ENCODE measurements at regions not wholly inside any gene's neighbourhood (a gene's known extent, or its start where the extent isn't known, plus 50 kb on each side); places are given as distances from the start of the nearest gene placed in this dataset.
"Not testable (repeated sequence)": the region's sequence is repeated elsewhere in the genome, so short reads cannot be mapped to it uniquely, and the experiment has no call there.

DNA sequence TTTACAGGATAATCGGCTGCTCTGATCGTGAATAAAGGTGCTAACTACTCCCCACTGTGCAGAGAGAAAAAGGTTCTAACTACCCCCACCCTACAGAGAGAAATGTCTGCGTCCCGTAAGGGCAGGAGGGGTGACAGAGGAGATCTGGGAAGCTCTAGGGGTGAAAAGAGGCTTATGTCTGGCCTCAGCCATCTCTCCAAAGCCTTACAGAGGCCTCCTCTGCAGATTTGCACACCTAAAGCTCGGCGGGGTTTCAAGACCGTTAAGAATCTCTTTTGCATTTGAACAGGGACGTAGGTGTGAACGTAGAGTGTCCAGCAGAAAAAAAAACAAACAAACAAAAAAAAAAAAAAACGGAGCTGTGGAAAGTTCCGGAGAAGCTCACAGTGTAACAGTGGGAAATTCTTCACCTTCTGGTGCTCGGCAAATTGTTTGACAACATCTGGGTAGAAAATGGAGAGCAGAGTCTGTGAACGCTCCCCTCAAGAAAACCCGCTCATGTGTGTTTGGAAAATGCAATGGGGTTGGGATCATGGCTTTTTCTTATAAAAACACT, 161.0 kb downstream of the SHOX start:
- no peak for DNase-seq

DNA sequence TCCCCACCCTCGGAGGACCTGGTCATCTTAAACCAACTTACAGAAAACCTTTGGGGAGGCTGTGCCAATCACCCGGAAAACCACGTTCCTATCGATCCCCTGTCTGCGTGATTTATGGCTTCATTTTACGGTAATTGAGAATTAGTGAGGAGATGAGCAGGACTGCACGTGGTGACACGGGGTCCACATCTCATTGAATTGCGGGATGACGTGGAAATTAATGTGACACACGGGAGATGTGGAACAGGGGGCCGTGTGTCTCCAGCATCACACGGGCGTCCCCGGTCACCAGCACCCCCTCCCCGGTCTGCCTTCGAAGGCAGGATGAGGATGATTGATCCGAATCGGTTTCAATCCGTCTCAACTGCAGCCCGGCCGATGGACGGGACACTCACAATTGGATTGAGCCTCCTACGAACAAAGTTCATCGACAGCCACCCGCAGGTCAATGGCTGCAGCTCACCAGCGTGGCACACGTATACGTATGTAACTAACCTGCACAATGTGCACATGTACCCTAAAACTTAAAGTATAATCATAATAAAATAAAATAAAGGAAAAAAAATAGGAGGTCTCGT, 160.3 kb downstream of the SHOX start:
- no peak for DNase-seq

DNA sequence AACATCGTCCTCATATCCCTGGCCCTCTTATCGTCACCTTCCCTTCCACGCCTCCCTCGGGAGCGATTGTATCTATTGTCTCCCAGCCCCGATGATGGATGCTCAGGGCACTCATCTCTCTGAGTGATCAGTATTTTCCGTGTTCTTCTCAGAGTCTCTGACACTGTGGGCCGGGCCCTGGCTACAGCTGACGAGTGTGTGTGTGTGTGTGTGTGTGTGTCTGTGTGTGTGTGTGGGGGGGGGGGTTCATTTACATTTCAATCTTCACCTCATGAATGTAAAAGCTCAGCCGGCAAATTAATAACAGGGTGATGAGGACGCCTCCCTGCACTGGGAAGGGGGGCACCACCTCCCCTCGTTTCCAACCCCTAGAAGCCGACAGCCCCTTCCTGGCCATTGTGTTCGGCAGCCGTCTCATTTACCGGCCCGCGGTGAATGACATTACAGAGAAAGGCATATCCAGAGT, 159.5 kb downstream of the SHOX start:
- DNase-seq: no peak

DNA sequence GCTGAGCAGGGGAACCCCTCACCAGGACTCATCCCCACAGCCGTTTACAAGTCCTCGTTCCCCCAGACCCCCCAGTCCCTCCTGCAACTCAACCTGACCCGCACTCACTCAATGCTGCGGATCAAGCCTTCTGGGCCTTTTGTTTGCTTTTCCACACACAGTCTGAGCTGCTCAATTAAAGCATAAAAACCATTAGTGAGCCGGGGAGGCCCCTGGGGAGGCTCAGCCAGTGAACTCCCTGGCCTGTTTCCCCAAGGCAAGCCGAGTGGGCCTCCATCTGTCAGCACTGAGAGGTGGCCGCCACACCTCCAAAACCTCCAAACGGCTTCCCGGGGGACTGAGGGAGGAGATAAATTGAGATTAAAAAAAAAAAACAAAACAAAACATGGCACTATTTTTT, 158.5 kb downstream of the SHOX start:
- no peak for DNase-seq

DNA sequence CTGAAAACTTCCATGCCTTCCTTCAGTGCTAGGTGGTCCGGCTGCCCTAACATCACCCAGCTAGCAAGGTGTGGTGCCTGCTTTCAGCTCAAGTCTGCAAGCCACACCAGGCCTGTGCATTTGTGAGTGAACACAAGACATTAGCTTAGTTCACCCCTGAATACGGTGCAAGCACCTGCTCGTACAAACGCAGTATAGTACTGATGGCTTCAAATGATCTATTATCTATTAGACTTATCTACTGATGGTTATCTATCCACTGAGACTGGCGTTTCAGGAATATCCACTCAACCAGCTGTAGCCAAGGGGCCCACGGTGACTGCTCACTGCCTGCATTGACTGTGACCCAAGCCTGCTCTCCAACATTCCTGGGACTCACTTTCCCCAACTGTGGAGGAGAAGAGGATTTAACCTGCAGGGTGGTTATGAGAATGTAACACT, 155.9 kb downstream of the SHOX start:
- DNase-seq: no peak

DNA sequence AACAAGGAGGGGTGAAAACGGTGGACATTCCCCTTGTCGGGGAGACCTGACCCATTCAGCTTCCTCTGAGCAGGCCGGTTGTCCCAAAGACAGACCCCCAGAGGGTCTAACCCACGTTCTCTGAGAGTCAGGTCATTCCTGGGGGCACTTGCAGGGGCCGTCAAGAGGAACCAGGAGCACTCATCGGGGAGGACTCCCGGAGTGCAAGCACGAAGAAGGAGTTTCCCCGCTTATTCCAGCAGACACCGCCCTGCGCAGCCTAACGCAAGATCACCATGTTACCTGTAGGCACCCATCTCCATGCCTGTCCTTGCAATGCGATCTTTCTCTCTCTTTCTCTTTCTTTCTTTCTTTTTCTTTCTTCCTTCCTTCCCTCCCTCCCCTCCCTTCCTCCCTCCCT, 154.2 kb downstream of the SHOX start:
- no peak for DNase-seq

DNA sequence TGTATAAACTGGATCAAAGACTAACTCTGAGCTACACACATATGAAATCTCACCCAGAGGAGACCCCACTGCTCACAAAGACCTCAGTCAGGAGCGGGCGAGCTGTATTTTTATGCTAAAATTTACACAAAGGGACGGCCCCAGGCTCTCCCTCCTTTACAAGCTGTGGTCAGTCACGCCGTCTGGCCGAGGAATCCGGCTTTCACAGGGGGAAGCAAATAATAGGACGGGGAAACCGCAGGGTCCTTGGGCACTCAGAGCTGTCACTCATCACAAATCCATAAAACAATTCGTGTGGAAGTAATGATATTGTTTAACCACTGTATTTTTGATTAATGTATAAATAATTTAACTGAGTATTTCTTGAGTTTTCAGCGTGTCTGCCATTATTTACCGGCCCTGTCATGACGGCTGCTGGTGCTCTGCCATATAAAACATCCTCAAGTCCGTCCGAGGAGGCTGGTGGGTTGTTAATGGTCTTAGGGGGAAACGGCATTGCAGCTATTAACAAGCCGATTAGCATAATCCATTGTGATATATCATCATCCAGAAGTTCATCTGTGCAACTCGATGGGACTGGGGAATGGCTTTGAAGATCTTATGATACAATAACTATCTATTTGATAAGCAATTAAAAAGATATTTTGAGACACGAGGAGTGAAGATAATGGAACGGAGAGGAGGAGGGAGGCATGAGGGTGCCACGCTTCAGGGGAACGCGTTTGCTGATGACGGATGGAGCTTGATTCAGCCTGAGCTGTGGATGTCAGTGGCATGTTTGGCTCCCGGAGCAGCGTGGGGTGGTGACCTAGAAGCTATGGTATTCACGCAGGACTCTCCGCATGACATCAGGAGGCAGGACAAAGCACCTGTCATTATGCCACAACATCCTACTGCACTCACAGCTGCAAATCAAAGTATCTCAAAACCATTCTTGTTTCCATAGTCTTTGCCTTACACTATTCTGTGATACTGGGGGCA, 150.9 kb downstream of the SHOX start:
- DNase-seq: no peak

DNA sequence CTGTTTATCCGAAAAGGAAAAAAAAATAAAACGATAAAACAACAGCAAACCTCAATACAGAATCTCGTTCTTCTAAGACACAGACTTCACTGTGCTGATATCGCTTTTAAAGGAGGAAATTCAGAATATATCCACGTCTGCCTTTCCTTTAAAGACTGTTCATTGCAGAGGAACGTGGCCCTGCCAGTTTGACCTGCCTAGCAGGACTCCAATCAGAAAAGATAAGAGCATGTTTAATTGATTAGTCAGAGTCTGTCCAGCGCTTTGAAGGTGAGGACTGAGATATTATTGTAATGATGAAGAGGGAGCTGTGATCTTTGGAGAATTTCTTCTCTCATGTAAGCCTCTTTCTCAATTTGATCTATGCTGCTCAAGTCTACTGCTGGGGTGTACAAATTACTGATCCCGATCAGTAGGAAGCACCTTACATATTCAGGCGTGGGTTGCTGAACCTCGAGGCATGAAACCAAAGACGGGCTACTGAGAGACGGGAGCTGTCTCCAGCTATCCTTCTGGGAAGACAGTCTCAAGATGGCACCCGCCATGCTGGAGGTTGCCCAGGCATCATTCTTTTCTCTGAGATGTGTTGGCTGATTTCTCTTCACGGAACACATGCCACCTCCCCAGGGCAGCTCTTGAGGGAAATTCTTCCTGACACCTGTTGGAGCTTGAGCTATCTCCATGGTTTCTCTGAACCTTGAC, 146.1 kb downstream of the SHOX start:
- DNase-seq: no peak

DNA sequence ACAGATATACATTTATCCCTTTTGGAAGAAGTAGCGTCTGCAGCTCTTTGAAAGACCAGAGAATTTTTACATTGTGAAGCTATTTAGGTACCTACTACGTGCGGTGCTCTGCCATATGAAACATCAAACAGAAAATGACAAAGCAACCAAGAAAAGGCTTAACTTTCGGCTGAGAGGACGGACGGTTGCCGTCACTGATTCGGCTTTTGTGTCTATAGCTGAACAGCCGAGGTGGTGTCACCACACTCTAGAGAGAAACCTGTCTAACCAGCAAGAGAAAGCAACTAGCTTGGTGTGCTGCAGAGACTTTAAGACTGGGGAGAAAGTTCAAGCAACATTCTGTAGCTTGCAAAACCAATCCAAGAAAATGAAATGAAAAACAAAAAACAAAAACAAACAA, 145.5 kb downstream of the SHOX start:
- DNase-seq: no peak

DNA sequence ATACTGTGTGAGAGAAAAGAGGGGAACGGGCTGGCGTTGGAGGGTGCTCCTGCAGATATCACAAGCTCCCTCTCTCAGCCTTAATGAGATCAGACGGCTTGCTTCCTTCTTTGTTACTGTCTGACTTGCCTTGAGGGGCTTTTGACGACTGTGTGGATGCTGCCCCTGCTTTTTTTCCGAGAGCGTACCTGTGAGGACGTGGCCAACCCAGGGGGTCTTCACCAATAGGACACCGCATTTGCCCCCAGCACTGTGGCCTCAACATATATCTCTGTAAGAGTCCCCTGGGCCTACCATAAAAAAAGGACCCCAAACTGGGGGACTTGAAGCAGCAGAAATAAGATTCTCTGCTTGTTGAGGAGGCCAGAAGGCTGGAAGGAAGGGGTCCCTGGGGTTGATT, 143.9 kb downstream of the SHOX start:
- no peak for DNase-seq

DNA sequence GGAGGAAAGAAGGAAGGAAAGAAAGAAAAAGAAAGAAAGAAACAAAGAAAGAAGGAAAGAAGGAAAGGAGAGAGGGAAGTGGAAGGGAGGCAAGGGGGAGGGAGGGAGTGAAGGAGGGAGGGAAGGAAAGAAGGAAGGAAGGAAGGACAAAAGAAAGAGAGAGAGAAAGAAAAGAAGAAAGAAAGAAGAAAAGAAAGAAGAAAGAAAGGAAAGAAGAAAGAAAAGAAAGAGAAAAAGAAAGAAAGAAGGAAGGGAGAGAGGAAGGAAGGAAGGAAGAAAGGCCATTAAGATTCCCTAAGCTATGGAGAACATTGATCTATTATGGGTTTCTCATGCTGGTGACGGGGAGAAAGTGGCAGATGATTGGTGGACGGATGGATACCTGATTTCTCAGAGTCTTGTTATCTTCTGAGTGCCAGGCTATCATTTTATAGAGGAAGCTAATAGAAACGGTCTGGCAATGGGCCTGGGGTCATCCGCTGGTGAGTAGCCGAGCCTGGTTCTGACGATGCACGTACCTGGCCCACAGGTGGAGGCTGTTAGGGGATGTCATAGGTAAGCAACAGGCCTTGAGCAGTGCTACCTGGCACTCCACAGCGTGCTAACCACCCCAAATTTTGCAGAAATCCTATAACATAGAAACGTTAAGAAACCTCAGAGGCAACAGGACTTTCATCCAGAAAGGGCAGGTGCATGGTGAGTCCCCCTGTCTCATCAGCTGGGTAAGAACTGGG, 142.9 kb downstream of the SHOX start:
- DNase-seq: no peak

DNA sequence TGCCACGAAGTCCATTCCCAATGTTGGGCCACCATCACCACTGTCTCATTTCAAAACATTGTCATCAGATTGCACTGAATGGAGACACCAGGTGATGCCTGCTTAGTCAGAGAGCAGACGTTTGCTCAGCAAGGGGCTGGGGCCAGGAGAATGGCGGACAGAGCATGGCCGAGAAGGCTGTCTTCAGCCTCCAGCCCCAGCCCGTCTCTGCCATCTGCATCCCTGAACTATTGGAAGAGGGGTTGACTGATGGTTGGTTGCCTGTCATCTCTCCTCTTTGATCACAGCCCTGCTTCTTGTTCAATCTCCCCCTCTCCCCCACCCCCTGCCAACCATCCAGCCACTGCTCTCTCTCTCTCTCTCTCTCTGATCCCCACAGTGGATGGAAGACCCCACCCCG, 140.9 kb downstream of the SHOX start:
- DNase-seq: no peak

DNA sequence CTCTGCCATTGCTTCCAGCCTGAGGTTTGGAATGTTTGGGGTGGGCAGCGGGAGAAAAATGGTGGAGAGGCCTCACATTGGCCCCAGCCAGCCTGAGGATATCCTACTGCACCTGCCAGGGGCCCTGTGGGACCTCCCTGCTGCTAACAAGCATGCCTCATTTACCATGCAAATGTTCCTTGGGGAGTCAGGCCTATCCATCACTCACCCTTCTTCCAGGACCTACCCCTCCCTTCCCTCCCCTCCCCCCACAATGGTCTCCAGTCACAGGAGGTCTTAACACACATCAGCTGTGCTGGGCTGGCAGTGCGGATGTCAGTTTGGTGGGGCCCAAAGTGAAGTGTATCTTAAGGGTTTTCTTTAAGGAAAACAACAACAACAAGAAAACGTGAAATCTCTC, 139.2 kb downstream of the SHOX start:
- DNase-seq: no peak

DNA sequence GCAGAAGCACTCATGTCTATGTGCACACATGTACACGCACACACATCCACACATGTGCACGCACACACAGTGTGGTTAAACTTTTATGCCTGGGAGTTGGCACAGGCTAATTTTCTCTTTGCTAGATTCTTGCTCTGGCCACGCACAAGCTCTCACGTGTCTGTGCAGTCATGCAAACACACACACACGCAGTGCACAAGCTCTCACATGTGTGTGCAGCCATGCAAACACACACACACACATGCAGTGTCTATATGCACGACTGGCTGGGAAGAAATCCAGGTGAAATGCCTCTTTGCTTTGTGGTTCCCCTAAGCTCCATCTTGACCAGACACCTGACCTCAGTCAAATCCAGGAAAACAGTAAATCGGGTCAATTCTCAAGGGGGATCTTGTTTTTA, 138.0 kb downstream of the SHOX start:
- DNase-seq: no peak

DNA sequence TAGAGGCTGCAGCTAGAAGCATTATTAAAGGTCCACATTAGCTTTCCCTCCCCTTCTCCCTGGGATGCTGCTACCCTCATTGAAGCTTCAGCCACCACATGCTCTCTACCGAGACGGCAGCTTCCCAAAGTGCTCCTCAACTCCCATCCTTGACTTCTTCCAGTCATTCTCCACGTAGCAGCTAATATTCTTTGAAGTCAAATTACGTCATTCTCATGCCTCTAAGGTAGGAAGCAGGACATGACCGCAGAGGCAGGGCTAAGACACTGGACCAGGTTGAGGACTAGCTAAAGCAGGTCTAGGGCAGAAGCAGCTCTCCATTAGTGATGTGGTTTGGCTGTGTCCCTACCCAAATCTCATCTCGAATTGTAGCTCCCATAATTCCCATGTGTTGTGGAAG, 128.3 kb downstream of the SHOX start:
- DNase-seq: no peak

DNA sequence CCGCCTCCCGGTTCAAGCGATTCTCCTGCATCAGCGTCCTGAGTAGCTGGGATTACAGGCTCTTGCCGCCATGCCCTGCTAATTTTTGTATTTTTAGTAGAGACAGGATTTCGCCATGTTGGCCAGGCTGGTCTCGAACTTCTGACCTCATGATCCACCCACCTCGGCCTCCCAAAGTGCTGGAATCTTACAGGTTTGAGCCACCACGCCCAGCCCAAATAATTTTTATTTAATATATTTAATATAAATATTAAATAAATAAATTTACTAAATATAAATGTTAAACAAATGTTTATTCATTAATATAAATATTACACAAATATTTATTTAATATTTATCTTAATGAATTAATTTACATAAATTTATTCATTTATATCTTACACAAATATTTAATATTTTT, 120.2 kb downstream of the SHOX start:
- DNase-seq: no peak

DNA sequence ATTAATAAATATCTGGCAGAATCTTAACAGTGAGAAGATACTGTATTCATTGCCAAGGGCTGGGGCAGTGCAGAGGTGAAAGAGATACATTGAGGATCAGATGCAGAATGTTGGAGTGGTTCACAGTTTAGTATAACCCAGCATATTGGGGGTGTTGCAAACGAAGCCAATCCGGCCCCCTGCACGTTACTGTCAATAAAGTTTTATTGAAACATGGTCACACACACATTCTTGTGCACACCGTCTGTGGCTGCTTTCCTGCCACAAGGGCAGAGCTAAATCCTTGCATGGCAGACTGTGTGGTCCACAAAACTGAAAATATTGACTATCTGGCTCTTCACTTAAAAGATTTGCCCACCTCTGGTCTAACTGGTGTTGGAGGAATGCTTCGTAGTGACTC, 119.7 kb downstream of the SHOX start:
- no peak for DNase-seq

DNA sequence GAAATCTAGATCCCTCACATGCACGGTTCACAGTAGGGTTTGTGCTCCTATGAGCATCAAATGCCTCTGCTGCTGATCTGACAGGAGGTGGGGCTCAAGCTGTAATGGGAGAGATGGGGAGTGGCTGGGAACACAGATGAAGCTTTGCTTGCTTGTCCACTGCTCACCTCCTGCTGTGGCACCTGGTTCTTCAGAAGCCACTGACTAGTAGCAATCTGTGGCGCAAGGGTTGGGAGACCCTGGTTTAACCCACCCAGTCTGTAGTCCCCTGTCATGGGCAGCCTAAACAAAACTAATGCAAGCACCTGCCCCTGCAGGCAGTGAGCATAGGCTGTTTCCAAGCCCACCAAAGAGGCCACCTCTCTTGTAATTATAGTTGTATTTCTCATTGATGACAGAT, 116.6 kb downstream of the SHOX start:
- DNase-seq: no peak

DNA sequence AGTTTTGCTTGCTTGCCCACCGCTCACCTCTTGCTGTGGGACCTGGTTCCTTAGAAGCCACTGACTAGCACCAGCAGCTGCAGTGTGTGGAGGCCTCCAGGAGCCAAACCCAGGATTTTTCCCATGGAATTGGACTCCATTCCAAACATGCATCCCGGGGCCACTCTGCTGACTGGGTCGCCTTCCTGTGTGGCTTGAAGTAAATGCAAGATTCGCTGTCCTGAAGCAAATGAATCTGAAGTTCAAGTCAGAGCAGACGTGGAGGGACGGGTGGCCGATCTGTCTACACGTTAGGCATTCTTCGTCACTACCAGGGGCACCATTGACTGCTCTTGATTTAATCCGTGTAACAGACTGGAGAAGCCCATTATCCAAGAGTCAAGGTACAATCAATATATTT, 109.0 kb downstream of the SHOX start:
- no peak for DNase-seq

DNA sequence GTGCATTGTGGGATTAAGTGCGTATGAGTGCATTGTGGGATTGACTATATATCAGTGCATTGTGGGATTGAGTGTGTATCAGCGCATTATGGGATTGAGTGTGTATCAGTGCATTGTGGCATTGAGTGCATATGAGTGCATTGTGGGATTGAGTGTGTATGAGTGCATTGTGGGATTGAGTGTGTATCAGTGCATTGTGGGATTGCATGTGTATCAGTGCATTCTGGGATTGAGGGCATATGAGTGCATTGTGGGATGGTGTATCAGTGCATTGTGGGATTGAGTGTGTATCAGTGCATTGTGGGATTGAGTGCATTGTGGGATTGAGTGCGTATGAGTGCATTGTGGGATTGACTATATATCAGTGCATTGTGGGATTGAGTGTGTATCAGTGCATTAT, 106.4 kb downstream of the SHOX start:
- DNase-seq: not testable (repeated sequence)

DNA sequence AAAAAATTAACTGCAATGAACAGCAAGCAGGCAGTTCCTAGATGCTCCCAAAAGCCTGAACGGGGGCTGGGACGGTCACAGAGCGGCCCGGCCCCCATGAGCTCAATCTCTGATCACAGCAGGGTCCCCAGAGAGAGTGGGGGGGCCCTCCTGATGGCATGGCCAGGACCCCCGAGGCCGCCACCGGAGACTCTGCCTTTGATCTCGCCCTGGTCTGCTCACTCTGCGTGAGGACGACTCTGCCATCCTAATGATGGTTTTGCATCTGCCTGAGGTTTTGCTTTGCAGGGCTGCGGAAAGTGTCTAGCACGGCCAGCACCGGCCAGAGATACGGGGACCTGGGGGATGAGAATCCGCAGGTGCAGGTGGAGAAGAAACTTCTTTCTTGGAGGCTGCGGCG, 103.8 kb downstream of the SHOX start:
- no peak for DNase-seq

DNA sequence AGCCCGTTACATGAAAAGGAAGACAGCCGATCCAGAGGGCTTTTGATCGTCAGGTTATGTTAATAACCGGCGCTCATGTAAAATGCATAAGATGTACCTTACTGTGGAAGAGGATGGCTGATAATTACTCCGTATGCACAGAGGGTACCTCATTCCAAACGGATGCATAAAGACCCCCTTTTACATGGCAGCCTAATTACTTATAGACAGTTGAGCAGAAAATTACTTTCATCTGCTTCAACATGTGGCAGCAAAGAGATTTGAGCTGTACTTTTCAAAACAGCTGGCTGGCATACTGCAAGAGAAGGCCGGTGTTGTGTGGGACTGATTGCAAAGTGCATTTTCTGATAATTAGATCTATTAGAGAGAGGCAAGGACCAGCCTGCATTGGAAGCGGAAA, 103.4 kb downstream of the SHOX start:
- DNase-seq: no peak
